ENCODE measurements at regions not wholly inside any gene's neighbourhood (a gene's known extent, or its start where the extent isn't known, plus 50 kb on each side); places are given as distances from the start of the nearest gene placed in this dataset.

DNA sequence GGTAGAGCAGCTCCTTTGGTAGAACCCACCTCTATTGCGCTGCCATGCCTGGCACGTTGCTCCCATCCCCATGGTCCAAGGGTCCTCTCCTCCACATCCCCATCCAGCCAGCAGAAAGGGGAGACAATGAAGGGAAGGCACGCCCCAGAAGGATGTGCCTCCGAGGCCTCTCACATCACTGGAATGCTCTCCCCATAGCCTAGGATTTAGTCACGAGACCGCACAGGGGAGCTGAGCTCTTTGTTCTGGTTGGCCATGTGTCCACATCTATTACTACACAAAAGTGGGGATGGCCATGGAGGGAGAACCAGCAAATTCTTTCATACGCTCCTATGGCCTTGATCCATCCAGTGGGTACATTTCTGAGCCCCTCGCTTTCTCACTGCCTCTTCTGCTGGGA, 60.5 kb upstream of the SALL4 start:
- H3K4me1 ChIP-seq = peaks cover 0 to 12% (median 6%) of the 10 kb centered on the region in 4 donors
- H3K36me3 ChIP-seq = no peaks in the 10 kb centered on the region
- H3K4me3 ChIP-seq = no peak overlapping the region
- 86 to 100% methylated on average over 3 to 8 of the region's 8 CpGs for WGBS, 2 donors (ENCODE audit: low coverage in 1 of 2)
- no peaks in the 10 kb centered on the region for H3K9me3 ChIP-seq
- DNase-seq = no peak
- intact Hi-C loops (cut with DNase I; ENCODE audit: low total_unique reads) = loop anchor here (1.0 kb wide), 1 partner anchor 46 kb away; no protein-coding TSS in a partner anchor
- in situ Hi-C loops (cut with MboI; ENCODE audit: low pct_ligation_motif_present in 1 of 4, low pct_unique_long_range_greater_than_20kb in 1 of 4, low sequenced_read_pairs in 3 of 4) = no loop called here
- no peak overlapping the region for H3K27ac ChIP-seq
- no peak for TF ChIP-seq POLR2A (IDR thresholded peaks at IDR 0.05)
- TF ChIP-seq, protein P1, sequence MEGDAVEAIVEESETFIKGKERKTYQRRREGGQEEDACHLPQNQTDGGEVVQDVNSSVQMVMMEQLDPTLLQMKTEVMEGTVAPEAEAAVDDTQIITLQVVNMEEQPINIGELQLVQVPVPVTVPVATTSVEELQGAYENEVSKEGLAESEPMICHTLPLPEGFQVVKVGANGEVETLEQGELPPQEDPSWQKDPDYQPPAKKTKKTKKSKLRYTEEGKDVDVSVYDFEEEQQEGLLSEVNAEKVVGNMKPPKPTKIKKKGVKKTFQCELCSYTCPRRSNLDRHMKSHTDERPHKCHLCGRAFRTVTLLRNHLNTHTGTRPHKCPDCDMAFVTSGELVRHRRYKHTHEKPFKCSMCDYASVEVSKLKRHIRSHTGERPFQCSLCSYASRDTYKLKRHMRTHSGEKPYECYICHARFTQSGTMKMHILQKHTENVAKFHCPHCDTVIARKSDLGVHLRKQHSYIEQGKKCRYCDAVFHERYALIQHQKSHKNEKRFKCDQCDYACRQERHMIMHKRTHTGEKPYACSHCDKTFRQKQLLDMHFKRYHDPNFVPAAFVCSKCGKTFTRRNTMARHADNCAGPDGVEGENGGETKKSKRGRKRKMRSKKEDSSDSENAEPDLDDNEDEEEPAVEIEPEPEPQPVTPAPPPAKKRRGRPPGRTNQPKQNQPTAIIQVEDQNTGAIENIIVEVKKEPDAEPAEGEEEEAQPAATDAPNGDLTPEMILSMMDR (IDR thresholded peaks at IDR 0.05) = no peak
- TF ChIP-seq POLR2AphosphoS5 (IDR thresholded peaks at IDR 0.05) = no peak
- TF ChIP-seq EP300 (IDR thresholded peaks at IDR 0.05; ENCODE audit: low read depth) = no peak
- H3K27me3 ChIP-seq = peaks cover 70% of the 10 kb centered on the region

DNA sequence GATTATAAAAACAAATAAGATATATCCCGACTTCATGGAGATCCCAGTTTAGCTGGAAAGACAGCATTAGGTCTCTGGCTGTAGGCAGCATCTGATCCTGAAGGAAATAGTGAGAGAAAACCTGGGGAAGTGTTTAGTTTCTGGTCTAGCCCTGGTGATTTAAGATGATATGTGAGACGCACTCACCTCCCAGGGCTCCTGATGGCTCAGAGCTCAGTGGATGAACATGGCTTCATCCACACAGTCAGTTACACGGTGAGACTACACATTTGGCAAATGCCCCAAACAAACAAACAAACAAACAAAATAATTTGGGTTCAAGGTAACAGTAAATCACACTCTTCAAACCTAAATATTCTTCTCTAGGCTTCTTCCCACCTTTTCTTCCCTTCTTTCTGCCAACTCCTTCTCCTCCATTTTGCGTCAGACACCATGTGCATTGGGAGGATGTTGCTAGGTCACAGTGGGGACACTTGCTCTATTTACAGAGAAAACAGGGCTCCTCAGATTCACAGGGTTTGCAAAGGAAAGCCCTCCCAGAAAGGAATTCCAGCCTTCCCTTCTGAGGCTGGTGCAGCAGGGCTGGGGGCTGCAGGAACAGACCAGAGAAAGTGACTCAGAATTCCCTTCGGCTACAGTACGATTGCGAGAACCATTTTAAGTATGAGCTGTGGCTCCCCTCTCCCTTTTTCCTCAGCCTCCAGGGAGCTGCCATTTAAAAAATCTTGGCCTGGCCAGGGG, 59.6 kb upstream of the SALL4 start:
- 79 to 80% methylated on average over 5 to 7 of the region's 7 CpGs for WGBS, 2 donors (ENCODE audit: low coverage in 1 of 2)
- DNase-seq = no peak
- TF ChIP-seq POLR2A (IDR thresholded peaks at IDR 0.05) = no peak
- TF ChIP-seq EP300 (IDR thresholded peaks at IDR 0.05; ENCODE audit: low read depth) = no peak
- no peak for TF ChIP-seq POLR2AphosphoS5 (IDR thresholded peaks at IDR 0.05)
- TF ChIP-seq, protein P1 (IDR thresholded peaks at IDR 0.05) = no peak

DNA sequence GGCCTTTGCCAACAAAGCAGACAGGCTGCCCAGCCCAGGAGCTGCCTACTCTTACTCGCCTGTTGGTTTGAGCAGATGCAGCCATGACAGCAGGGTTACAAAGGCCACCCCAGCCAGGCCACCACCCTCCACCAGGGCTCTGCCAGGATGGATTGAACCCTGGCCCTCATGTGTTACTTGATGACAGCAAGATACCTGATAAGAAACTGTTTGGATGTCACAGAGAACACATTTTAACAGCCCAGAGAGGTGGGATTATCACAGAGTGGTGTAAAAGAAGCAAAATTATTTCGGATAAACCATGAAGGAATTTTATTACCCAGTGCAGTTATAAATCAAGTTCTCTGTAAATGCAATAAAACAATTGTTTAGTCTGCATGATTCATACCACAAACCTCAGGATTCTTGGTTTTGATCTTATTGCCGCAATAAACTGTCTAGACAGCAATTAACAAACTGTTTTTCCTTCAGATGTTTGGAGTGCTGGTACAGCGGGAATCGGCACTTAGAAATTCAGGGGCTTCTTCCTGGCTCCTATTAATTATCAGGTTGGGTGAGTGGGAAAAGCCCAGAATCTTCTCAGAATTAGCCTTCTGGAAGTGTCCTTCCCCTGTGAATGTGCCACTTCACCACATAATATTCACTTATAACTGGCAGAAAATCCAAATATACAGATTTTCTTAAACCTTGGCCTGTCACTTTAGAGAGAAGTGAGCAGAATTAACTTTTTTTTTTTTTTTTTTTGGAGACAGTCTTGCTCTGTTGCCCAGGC, 58.0 kb upstream of the SALL4 start:
- WGBS, 2 donors (ENCODE audit: low coverage in 1 of 2) = 28 to 35% methylated on average over 4 to 5 of the region's 5 CpGs
- in situ Hi-C loops (cut with MboI; ENCODE audit: low pct_ligation_motif_present in 1 of 4, low pct_unique_long_range_greater_than_20kb in 1 of 4, low sequenced_read_pairs in 3 of 4) (no loop called here), intact Hi-C loops (cut with DNase I; ENCODE audit: low total_unique reads) (no loop called here)
- Histone ChIP-seq H3K27me3 (peaks cover 69% of the 10 kb centered on the region), H3K4me1 (peaks cover 0 to 12% (median 6%) of the 10 kb centered on the region in 4 donors), H3K36me3 (no peaks in the 10 kb centered on the region), H3K4me3 (no peak overlapping the region), H3K9me3 (no peaks in the 10 kb centered on the region), H3K27ac (no peak overlapping the region)
- TF ChIP-seq, protein P1 (IDR thresholded peaks at IDR 0.05) = peak in 2 of 5 experiments; percentile 15 to 35
- TF ChIP-seq POLR2AphosphoS5 (IDR thresholded peaks at IDR 0.05) = peak in 1 of 3 donors; percentile 29
- no peak for TF ChIP-seq EP300 (IDR thresholded peaks at IDR 0.05; ENCODE audit: low read depth)
- TF ChIP-seq POLR2A (IDR thresholded peaks at IDR 0.05) = no peak
- peak; percentile 64 for DNase-seq

More for the DNA sequence above, 59.6 kb upstream of the SALL4 start:
- in situ Hi-C loops (cut with MboI; ENCODE audit: low pct_ligation_motif_present in 1 of 4, low pct_unique_long_range_greater_than_20kb in 1 of 4, low sequenced_read_pairs in 3 of 4) (no loop called here), intact Hi-C loops (cut with DNase I; ENCODE audit: low total_unique reads) (loop anchor here (1.0 kb wide), 1 partner anchor 46 kb away; no protein-coding TSS in a partner anchor)
- Histone ChIP-seq H3K4me1 (peaks cover 0 to 12% (median 6%) of the 10 kb centered on the region in 4 donors), H3K9me3 (no peaks in the 10 kb centered on the region), H3K4me3 (no peak overlapping the region), H3K27me3 (peaks cover 70% of the 10 kb centered on the region), H3K27ac (no peak overlapping the region), H3K36me3 (no peaks in the 10 kb centered on the region)

DNA sequence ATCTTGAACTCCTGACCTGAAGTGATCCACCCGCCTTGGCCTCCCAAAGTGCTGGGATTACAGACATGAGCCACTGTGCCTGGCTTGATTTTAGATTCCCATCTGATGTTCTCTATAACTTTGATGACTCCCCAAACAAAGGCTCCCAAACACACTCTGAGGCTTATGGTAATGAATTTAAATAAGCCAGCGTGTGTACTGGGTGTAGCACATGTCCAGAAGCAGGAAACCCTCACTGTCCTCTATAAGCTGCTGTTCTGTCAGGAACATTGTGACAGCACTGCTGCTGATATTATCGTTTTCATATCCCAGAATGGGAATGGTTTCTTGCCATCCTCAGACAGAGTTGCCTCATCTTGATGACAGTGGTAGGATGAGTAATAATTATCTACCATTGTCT, 54.1 kb upstream of the SALL4 start:
- Histone ChIP-seq H3K27me3 (peaks cover 39% of the 10 kb centered on the region), H3K4me3 (no peak overlapping the region), H3K27ac (no peak overlapping the region), H3K9me3 (no peaks in the 10 kb centered on the region), H3K36me3 (no peaks in the 10 kb centered on the region), H3K4me1 (peaks cover 0 to 12% (median 6%) of the 10 kb centered on the region in 4 donors)
- WGBS, 2 donors (ENCODE audit: low coverage in 1 of 2) = 57 to 85% methylated on average over 2 to 3 of the region's 3 CpGs
- TF ChIP-seq EP300 (IDR thresholded peaks at IDR 0.05; ENCODE audit: low read depth) = no peak
- no peak for TF ChIP-seq POLR2A (IDR thresholded peaks at IDR 0.05)
- TF ChIP-seq POLR2AphosphoS5 (IDR thresholded peaks at IDR 0.05) = no peak
- intact Hi-C loops (cut with DNase I; ENCODE audit: low total_unique reads) (no loop called here), in situ Hi-C loops (cut with MboI; ENCODE audit: low pct_ligation_motif_present in 1 of 4, low pct_unique_long_range_greater_than_20kb in 1 of 4, low sequenced_read_pairs in 3 of 4) (no loop called here)
- no peak for DNase-seq

Measured in transverse colon (tissue), 4 donors.